Esophagus muscularis mucosa (tissue), 4 donors: ENCODE measurements at regions not wholly inside any gene's neighbourhood (a gene's known extent, or its start where the extent isn't known, plus 50 kb on each side); places are given as distances from the start of the nearest gene placed in this dataset.
"Not testable (repeated sequence)": the region's sequence is repeated elsewhere in the genome, so short reads cannot be mapped to it uniquely, and the experiment has no call there.

ENCODE experiments used
- DNase-seq: peaks from one replicate; pipeline ENCODE4 v3.0.0-alpha.2; 2017; ENCODE audit errors: extremely low spot score
- H3K27ac ChIP-seq, 4 donors: fragments of 200-600 bp; sonication (generic); replicated peaks in 1 of 4; 1 replicate in 3 of 4; 2 replicates in 1 of 4; pipeline ENCODE4 v1.5.1; 2016 to 2019; ENCODE audit warnings: mild to moderate bottlenecking in 1 of 4
- H3K27me3 ChIP-seq, 4 donors: fragments of 200-600 bp; sonication (generic); one replicate each; pipeline versions ENCODE4 v1.5.1 to v1.6.0; 2016 to 2019
- H3K36me3 ChIP-seq, 4 donors: fragments of 200-600 bp; sonication (generic); one replicate each; pipeline ENCODE4 v1.5.1; 2016 to 2019
- H3K4me1 ChIP-seq, 4 donors: fragments of 200-600 bp; sonication (generic); one replicate each; pipeline ENCODE4 v1.5.1; 2016 to 2019
- H3K4me3 ChIP-seq, 4 donors: fragments of 200-600 bp; sonication (generic); 1 replicate in 2 of 4; 2 replicates in 2 of 4; pipeline ENCODE4 v1.5.1; 2016 to 2019; ENCODE audit warnings: mild to moderate bottlenecking in 4 of 4, moderate library complexity in 1 of 4
- H3K9me3 ChIP-seq, 4 donors: fragments of 200-600 bp; sonication (generic); 1 replicate in 3 of 4; 2 replicates in 1 of 4; pipeline ENCODE4 v1.5.1; 2016 to 2019
- EP300 ChIP-seq: sonication (generic); formaldehyde crosslinking; IDR thresholded peaks from one replicate; pipeline ENCODE4 v1.6.1; 2017; ENCODE audit warnings: antibody characterized with exemption
- POLR2A ChIP-seq: fragments of 450-650 bp; IDR thresholded peaks from one replicate; pipeline ENCODE4 v1.6.1; 2017; ENCODE audit warnings: antibody characterized with exemption, moderate library complexity, mild to moderate bottlenecking, low read depth
- POLR2AphosphoS5 ChIP-seq, 2 donors: sonication (generic); formaldehyde crosslinking; IDR thresholded peaks; one replicate each; pipeline ENCODE4 v1.6.1; 2017; ENCODE audit warnings: antibody characterized with exemption in 2 of 2
- WGBS: methylation state at CpG from one replicate; pipeline ENCODE4 v1.1.5; 2018; 5-methylcytosine and 5-hydroxymethylcytosine counted together
- intact Hi-C: fragments of 100-400 bp; cut with DNase I; formaldehyde crosslinking; loops from one replicate; pipeline ENCODE4 v1.15.1; 2023
- TF ChIP-seq, protein P1 (sequence below), 3 experiments: fragments of 200-600 bp in 2 of 3; fragments of 450-650 bp in 1 of 3; sonication (generic) in 2 of 3; IDR thresholded peaks; one replicate each; pipeline ENCODE4 v1.5.1; 2017 to 2019; ENCODE audit warnings: antibody characterized with exemption in 3 of 3, mild to moderate bottlenecking in 2 of 3, moderate library complexity in 1 of 3

DNA sequence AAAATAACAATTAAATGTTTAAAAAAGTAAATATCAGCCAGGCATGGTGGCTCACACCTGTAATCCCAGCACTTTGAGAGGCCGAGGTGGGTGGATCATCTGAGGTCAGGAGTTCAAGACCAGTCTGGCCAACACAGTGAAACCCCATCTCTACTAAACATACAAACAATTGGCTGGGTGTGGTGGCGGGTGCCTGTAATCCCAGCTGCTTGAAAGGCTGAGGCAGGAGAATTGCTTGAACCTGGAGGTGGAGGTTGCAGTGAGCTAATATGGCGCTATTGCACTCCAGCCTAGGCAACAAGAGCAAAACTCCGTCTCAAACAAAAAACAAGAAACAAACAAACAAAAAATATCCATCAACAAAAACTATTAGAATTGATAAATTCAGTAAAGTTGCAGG lies 77.5 kb downstream of the SNX5 start:
- intact Hi-C loops = loop anchor here (10.0 kb wide), 1 partner anchor 104 kb away; no protein-coding TSS in a partner anchor

DNA sequence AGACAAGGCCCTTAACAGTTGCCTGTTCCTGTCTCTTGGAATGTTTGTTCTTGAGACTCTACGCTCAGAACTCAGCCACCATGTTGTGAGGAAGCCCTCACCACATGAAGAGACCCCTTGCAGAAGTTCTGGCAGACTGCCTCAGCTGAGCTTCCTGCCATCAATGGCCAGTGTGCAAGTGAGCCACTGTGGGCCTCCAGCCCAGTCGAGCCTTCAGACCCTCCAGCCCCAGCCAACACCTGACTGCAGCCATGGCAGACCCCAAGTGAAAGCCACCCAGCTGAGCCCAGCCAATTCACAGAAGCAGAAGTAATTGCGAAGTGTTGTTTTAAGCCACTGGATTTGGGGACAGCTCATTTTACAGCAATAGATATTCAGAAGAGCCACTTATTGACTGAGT lies 78.3 kb downstream of the SNX5 start:
- 95% methylated on average over 3 of the region's 3 CpGs for WGBS
- Histone ChIP-seq H3K9me3 (peaks cover 0 to 11% (median 2%) of the 10 kb centered on the region in 4 donors), H3K27me3 (no peaks in the 10 kb centered on the region), H3K4me3 (no peak overlapping the region), H3K4me1 (peaks cover 13 to 28% (median 19%) of the 10 kb centered on the region in 4 donors), H3K27ac (no peak overlapping the region), H3K36me3 (no peaks in the 10 kb centered on the region)
- TF ChIP-seq EP300 (no peak), POLR2AphosphoS5 (IDR thresholded peaks at IDR 0.05) (no peak), POLR2A (no peak)
- TF ChIP-seq, protein P1, sequence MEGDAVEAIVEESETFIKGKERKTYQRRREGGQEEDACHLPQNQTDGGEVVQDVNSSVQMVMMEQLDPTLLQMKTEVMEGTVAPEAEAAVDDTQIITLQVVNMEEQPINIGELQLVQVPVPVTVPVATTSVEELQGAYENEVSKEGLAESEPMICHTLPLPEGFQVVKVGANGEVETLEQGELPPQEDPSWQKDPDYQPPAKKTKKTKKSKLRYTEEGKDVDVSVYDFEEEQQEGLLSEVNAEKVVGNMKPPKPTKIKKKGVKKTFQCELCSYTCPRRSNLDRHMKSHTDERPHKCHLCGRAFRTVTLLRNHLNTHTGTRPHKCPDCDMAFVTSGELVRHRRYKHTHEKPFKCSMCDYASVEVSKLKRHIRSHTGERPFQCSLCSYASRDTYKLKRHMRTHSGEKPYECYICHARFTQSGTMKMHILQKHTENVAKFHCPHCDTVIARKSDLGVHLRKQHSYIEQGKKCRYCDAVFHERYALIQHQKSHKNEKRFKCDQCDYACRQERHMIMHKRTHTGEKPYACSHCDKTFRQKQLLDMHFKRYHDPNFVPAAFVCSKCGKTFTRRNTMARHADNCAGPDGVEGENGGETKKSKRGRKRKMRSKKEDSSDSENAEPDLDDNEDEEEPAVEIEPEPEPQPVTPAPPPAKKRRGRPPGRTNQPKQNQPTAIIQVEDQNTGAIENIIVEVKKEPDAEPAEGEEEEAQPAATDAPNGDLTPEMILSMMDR (IDR thresholded peaks at IDR 0.05) = no peak
- intact Hi-C loops = loop anchor here (10.0 kb wide), 1 partner anchor 104 kb away; no protein-coding TSS in a partner anchor
- no peak for DNase-seq

More for the DNA sequence above, 77.5 kb downstream of the SNX5 start:
- not testable (repeated sequence) for H3K27ac ChIP-seq, H3K27me3 ChIP-seq, H3K36me3 ChIP-seq, DNase-seq, H3K4me3 ChIP-seq
- H3K4me1 ChIP-seq = peaks cover 13 to 28% (median 18%) of the 10 kb centered on the region in 4 donors
- WGBS = 88% methylated on average over 4 of the region's 4 CpGs
- peaks cover 0 to 11% (median 2%) of the 10 kb centered on the region in 4 donors for H3K9me3 ChIP-seq

DNA sequence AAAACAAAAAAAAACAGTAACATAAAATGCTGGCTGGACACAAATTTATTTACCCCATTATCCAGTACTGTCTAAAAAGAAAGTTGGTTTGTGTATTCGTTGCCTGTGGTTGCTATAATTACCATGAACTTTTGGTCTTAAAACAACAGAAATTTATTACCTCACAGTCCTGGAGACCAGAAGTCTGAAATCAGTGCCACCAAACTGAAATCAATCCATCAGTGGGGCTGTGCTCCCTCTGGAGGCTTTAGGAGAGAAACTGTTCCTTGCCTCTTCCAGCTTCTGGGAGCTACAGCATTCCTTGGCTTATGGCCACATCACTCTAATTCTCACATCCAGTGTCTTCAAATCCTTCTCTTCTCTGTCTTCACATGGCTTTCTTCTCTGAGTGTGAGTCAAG lies 79.4 kb downstream of the SNX5 start:
- Histone ChIP-seq H3K27ac (no peak overlapping the region), H3K27me3 (no peaks in the 10 kb centered on the region), H3K9me3 (peaks cover 0 to 11% (median 2%) of the 10 kb centered on the region in 4 donors), H3K36me3 (no peaks in the 10 kb centered on the region), H3K4me1 (peaks cover 14 to 26% (median 15%) of the 10 kb centered on the region in 4 donors), H3K4me3 (no peak overlapping the region)
- DNase-seq = no peak
- WGBS = 65% methylated on average over 1 of the region's 1 CpG
- intact Hi-C loops = no loop called here
- TF ChIP-seq EP300 = no peak
- TF ChIP-seq POLR2AphosphoS5 (IDR thresholded peaks at IDR 0.05) = no peak
- TF ChIP-seq, protein P1 (IDR thresholded peaks at IDR 0.05) = no peak
- no peak for TF ChIP-seq POLR2A

DNA sequence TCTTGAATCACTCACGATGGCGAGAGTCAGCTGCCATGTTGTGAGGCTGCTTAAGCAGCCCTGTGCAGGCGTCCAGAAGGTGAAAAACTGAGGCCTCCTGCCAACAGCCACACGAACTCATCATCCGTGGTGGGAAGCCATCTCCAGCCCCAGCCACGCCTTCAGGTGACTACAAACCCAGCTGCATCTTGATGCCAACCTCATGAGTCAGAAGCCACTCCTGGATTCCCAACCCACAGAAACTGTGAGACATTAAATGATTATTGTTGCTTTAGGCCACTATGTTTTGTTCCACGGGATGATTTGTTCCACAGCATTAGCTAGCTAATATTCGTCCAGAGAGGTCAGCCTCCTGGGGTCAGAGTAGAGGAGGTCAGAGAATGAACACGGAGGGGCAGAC lies 80.5 kb downstream of the SNX5 start:
- no peak for DNase-seq
- 76% methylated on average over 5 of the region's 9 CpGs for WGBS

DNA sequence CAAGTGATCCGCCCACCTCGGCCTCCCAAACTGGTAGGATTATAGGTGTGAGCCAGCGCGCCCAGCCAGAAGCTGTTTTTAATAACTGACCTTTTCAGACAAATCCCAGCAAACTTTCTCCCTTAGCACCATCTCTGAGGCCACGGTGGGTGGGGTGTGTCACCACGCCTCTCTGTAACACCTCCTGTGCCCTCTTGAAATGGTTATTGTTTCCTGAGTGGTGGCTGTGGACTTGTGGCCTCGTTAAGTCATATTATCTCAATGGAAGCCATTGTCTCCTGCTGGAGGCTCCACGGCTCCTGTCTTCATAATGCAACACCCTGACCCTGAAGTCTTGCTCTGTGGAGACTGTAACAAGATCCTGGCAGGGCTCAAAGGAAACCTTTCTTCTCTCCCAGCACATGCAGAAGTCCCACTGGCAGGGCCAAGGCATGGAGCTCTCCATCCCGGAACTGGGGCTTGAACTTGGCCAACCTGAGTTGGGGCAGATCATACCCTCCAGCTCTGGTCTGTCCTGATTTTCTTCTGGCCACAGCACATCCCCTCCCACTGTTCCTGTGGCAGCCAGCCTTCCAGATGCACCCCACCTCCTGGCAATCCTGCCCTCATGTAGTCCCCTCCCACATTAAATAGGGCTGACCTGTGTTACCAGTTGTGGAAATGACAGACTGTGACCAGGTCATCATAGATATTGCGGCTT lies 81.1 kb downstream of the SNX5 start:
- Histone ChIP-seq H3K9me3 (peaks cover 0 to 11% (median 2%) of the 10 kb centered on the region in 4 donors), H3K4me3 (no peak overlapping the region), H3K27ac (no peak overlapping the region), H3K36me3 (no peaks in the 10 kb centered on the region), H3K27me3 (no peaks in the 10 kb centered on the region), H3K4me1 (peaks cover 13 to 36% (median 20%) of the 10 kb centered on the region in 4 donors)
- WGBS = 92% methylated on average over 9 of the region's 10 CpGs
- intact Hi-C loops = no loop called here
- TF ChIP-seq EP300 (no peak), POLR2A (no peak), POLR2AphosphoS5 (IDR thresholded peaks at IDR 0.05) (no peak)
- TF ChIP-seq, protein P1 (IDR thresholded peaks at IDR 0.05) = no peak
- no peak for DNase-seq

More for the DNA sequence above, 80.5 kb downstream of the SNX5 start:
- intact Hi-C loops = no loop called here
- Histone ChIP-seq H3K4me1 (peaks cover 13 to 31% (median 17%) of the 10 kb centered on the region in 4 donors), H3K9me3 (peaks cover 0 to 11% (median 2%) of the 10 kb centered on the region in 4 donors), H3K27ac (no peak overlapping the region), H3K36me3 (no peaks in the 10 kb centered on the region), H3K4me3 (no peak overlapping the region), H3K27me3 (no peaks in the 10 kb centered on the region)
- no peak for TF ChIP-seq POLR2AphosphoS5 (IDR thresholded peaks at IDR 0.05)
- TF ChIP-seq, protein P1 (IDR thresholded peaks at IDR 0.05) = no peak
- TF ChIP-seq POLR2A = no peak
- no peak for TF ChIP-seq EP300
